Tibial artery (tissue), 4 donors: ENCODE measurements at regions not wholly inside any gene's neighbourhood (a gene's known extent, or its start where the extent isn't known, plus 50 kb on each side); places are given as distances from the start of the nearest gene placed in this dataset.

ENCODE experiments used
- DNase-seq, 2 donors: peaks; one replicate each; pipeline ENCODE4 v3.0.0-alpha.2; 2019
- H3K27ac ChIP-seq, 2 donors: fragments of 200-600 bp; sonication (generic) in 1 of 2; 1 replicate in 1 of 2; 2 replicates in 1 of 2; pipeline ENCODE4 v1.5.1; 2018 to 2019; ENCODE audit warnings: mild to moderate bottlenecking in 1 of 2
- H3K27me3 ChIP-seq, 2 donors: fragments of 200-600 bp; sonication (generic) in 1 of 2; one replicate each; pipeline versions ENCODE4 v1.5.1 to v1.6.0; 2016 to 2019
- H3K36me3 ChIP-seq, 3 donors: fragments of 200-600 bp; sonication (generic) in 2 of 3; one replicate each; pipeline ENCODE4 v1.5.1; 2016 to 2019; ENCODE audit warnings: mild to moderate bottlenecking in 2 of 3
- H3K4me1 ChIP-seq, 4 donors: fragments of 200-600 bp; sonication (generic) in 2 of 4; 1 replicate in 3 of 4; 2 replicates in 1 of 4; pipeline ENCODE4 v1.5.1; 2016 to 2019
- H3K4me3 ChIP-seq, 2 donors: fragments of 200-600 bp; sonication (generic) in 1 of 2; 1 replicate in 1 of 2; 2 replicates in 1 of 2; pipeline ENCODE4 v1.5.1; 2018 to 2019; ENCODE audit warnings: mild to moderate bottlenecking in 2 of 2
- H3K9me3 ChIP-seq, 3 donors: fragments of 200-600 bp; sonication (generic) in 1 of 3; one replicate each; pipeline ENCODE4 v1.5.1; 2016 to 2019
- CTCF ChIP-seq, 2 experiments: fragments of 200-600 bp in 1 of 2; fragments of 450-650 bp in 1 of 2; IDR thresholded peaks; one replicate each; pipeline ENCODE4 v1.5.1; 2017 to 2019; ENCODE audit warnings: antibody characterized with exemption in 2 of 2, mild to moderate bottlenecking in 1 of 2, moderate library complexity in 1 of 2
- intact Hi-C: fragments of 100-400 bp; cut with DNase I; formaldehyde crosslinking; loops from one replicate; pipeline ENCODE4 v1.15.0; 2023; ENCODE audit warnings: low total_unique reads

DNA sequence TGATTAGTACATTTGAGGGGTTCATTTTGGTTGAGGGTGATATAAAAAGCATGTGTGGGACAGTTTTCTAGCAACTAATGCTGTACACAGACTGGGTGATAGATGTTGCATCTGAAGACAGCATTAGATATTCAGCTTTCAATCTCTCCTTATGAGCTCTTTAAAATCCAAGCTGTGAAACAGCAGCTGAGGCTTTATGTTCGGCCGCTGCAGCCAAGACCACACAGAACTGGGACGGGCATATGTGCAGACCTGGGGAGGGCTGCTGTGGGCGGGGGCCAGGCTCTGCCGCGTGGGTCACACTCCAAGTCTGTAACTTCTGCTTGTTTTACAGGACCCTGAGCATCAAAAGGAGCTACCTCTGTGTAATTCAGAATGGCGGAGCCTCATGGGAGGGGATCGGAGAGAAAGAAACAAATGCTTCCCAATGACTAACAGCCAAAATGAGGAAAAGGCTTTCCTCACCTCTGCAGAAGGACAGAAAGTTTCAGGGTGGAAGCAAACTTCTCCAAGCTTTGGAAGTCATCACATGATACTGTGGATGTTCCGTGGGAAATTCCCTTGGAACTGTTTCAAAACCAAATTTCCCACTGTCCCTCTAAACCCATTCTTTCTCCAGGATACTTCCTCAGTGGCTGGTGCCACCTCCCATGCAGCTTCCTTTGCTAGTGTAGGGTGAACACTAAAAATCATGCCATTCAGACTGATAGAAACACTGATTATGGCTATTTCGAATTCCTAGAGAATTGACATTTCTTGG lies 711.9 kb upstream of the ID2 start:
- no peaks in the 10 kb centered on the region for H3K4me1 ChIP-seq
- intact Hi-C loops: no loop called here
- H3K9me3 ChIP-seq: no peaks in the 10 kb centered on the region
- no peaks in the 10 kb centered on the region for H3K36me3 ChIP-seq
- no peak overlapping the region for H3K4me3 ChIP-seq
- no peaks in the 10 kb centered on the region for H3K27me3 ChIP-seq
- H3K27ac ChIP-seq: no peak overlapping the region
- TF ChIP-seq CTCF (IDR thresholded peaks at IDR 0.05): no peak
- DNase-seq: no peak

DNA sequence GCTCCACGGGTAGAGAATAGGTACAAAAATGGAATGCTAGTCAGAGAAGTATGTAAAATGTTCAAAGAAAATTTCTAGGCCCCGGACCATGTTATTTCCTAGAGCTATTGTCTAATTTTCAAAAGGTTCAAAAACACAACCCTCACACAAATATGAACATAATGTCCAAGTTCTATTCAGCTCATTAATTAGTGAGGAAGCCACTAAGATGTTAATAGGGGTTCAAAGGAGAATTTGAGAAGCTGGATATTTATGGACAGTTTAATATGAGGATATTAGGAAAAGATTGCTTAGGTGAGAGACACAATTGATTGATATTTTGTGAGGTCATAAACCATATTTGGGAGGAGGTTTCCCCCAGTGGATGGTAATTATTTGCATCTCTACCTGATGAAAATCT lies 710.6 kb upstream of the ID2 start:
- Histone ChIP-seq H3K9me3 (no peaks in the 10 kb centered on the region), H3K36me3 (no peaks in the 10 kb centered on the region), H3K4me1 (no peaks in the 10 kb centered on the region), H3K4me3 (no peak overlapping the region), H3K27me3 (no peaks in the 10 kb centered on the region), H3K27ac (no peak overlapping the region)
- TF ChIP-seq CTCF (IDR thresholded peaks at IDR 0.05): no peak
- intact Hi-C loops: no loop called here
- DNase-seq: no peak

- no peaks in the 10 kb centered on the region for H3K27me3 ChIP-seq
- no peak for DNase-seq
- intact Hi-C loops: no loop called here
- no peak for TF ChIP-seq CTCF (IDR thresholded peaks at IDR 0.05)
- no peaks in the 10 kb centered on the region for H3K36me3 ChIP-seq
- no peaks in the 10 kb centered on the region for H3K9me3 ChIP-seq
- no peak overlapping the region for H3K27ac ChIP-seq
- H3K4me3 ChIP-seq: no peak overlapping the region
- H3K4me1 ChIP-seq: no peaks in the 10 kb centered on the region
Observed at GRCh38 chr2:7971841-7972240, 710.0 kb upstream of the ID2 start.

DNA sequence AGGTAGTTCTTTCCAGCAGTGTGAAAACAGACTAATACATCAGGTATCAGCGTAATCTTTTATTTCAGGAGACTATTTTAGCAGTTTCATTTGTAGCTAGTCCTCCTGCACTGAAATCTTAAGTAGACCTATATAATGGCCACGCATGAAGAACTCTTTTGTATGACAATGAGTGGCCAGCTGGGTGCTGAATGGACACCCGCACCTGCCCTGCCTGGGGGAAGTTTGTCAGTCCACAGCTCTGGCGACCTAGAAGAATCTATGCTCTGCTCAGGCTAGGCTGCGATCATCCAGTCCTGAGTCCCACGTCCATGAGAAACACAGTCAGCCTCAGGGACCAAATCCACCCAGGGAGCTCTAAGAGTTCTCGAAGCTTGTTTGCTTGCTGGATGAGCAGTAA lies 709.2 kb upstream of the ID2 start:
- intact Hi-C loops: no loop called here
- no peak for TF ChIP-seq CTCF (IDR thresholded peaks at IDR 0.05)

GRCh38 chr2:7973801-7974480 lies 707.9 kb upstream of the ID2 start:
- no peak for TF ChIP-seq CTCF (IDR thresholded peaks at IDR 0.05)
- Histone ChIP-seq H3K27ac (no peak overlapping the region), H3K4me3 (no peak overlapping the region), H3K9me3 (no peaks in the 10 kb centered on the region), H3K27me3 (no peaks in the 10 kb centered on the region), H3K4me1 (no peaks in the 10 kb centered on the region), H3K36me3 (no peaks in the 10 kb centered on the region)
- intact Hi-C loops: no loop called here
- DNase-seq: no peak

More for the DNA sequence above, 709.2 kb upstream of the ID2 start:
- Histone ChIP-seq H3K27me3 (no peaks in the 10 kb centered on the region), H3K27ac (no peak overlapping the region), H3K9me3 (no peaks in the 10 kb centered on the region), H3K4me1 (no peaks in the 10 kb centered on the region), H3K4me3 (no peak overlapping the region), H3K36me3 (no peaks in the 10 kb centered on the region)
- DNase-seq: no peak
